Mammary epithelial cell (primary cell): ENCODE measurements at regions not wholly inside any gene's neighbourhood (a gene's known extent, or its start where the extent isn't known, plus 50 kb on each side); places are given as distances from the start of the nearest gene placed in this dataset.

ENCODE experiments used
- EZH2 ChIP-seq: IDR thresholded peaks from 2 replicates; pipeline ENCODE4 v1.6.1; 2012; ENCODE audit warnings: low read length, inconsistent platforms, borderline replicate concordance
- TF ChIP-seq, protein P1 (sequence below), 2 donors: IDR thresholded peaks in 1 of 2; conservative IDR thresholded peaks in 1 of 2; 2 replicates each; pipeline ENCODE4 v1.5.1; 2011 to 2012; ENCODE audit warnings: inconsistent platforms in 2 of 2, low read length in 2 of 2, mild to moderate bottlenecking in 2 of 2, control low read depth in 1 of 2, low read depth in 1 of 2; ENCODE audit not compliant: insufficient read depth in 1 of 2; ENCODE audit errors: extremely low read depth in 1 of 2

DNA sequence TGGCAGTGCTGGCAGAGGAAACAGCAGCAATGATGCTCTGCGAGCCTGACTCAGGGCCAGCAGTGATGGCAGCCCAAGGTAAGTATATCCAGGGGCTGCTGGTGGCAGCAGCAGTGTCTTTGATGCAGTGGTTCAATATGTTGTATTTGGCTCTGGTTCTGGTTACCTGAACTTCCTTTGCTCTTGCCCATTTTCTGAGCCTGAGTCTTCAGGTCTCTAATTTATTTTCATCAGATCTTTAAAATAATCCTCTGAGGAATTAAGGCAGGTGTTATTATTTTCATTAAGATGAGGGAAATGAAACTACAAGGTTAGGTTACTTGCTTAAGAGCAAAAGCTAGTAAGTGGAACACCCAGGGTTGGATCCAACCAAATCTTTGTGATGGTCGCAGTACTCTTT, 102.8 kb upstream of the BMP2K start:
- TF ChIP-seq EZH2, result no peak
- TF ChIP-seq, protein P1, sequence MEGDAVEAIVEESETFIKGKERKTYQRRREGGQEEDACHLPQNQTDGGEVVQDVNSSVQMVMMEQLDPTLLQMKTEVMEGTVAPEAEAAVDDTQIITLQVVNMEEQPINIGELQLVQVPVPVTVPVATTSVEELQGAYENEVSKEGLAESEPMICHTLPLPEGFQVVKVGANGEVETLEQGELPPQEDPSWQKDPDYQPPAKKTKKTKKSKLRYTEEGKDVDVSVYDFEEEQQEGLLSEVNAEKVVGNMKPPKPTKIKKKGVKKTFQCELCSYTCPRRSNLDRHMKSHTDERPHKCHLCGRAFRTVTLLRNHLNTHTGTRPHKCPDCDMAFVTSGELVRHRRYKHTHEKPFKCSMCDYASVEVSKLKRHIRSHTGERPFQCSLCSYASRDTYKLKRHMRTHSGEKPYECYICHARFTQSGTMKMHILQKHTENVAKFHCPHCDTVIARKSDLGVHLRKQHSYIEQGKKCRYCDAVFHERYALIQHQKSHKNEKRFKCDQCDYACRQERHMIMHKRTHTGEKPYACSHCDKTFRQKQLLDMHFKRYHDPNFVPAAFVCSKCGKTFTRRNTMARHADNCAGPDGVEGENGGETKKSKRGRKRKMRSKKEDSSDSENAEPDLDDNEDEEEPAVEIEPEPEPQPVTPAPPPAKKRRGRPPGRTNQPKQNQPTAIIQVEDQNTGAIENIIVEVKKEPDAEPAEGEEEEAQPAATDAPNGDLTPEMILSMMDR (conservative IDR thresholded peaks at IDR 0.05 in 1 of 2, IDR thresholded peaks at IDR 0.05 in 1 of 2; ENCODE audit: extremely low read depth in 1 of 2, insufficient read depth in 1 of 2, low read depth in 1 of 2, low read length in 2 of 2), result no peak
